K562 (cell line): ENCODE measurements at regions not wholly inside any gene's neighbourhood (a gene's known extent, or its start where the extent isn't known, plus 50 kb on each side); places are given as distances from the start of the nearest gene placed in this dataset.

Source experiments
- ATAC-seq: fragments of 200-7000 bp; cut with Tn5 transposase; 3 replicates; pipeline ENCODE4 v1.9.1; 2020; ENCODE audit warnings: moderate library complexity
- BruUV-seq: library from RNA; stranded (reverse); fragments of 400-500 nt; replicated peaks from 2 replicates; lab custom pipeline; 2021; lab: Mats Ljungman, UMichigan
- CTCF ChIA-PET: fragments of 300-600 bp; formaldehyde crosslinking; extraction: SDS; loops from one replicate; lab custom pipeline; 2021; ENCODE audit warnings: low intra/inter-chr PET ratio; lab: Yijun Ruan, JAX
- POLR2A ChIA-PET: fragments of 300-600, 350-650 bp; sonication (Branson Sonifier 250); formaldehyde crosslinking; extraction: SDS; loops from one replicate; lab custom pipeline; 2021; ENCODE audit warnings: antibody characterized with exemption, inconsistent platforms; lab: Yijun Ruan, JAX
- DNase-seq, 4 experiments: peaks; one replicate each; pipeline versions ENCODE4 v3.0.0 to v3.0.0-alpha.2; 2011 to 2018; ENCODE audit warnings: low spot score in 3 of 4, mixed read lengths in 3 of 4; ENCODE audit errors: extremely low read depth in 1 of 4
- FAIRE-seq: peaks from 2 replicates; lab custom pipeline; 2011; peaks lifted over from hg19 to GRCh38; lab: Jason Lieb, UNC
- H2AFZ ChIP-seq: 2 replicates; pipeline ENCODE4 v1.6.0; 2011; ENCODE audit warnings: low read depth, low read length, control low read depth, inconsistent platforms
- H3K27ac ChIP-seq: fragments of 200-600 bp; 3 replicates; pipeline ENCODE4 v1.8.0; 2011; ENCODE audit warnings: low read depth, mild to moderate bottlenecking, control low read depth, inconsistent platforms, low read length, moderate library complexity, mixed read lengths; ENCODE audit errors: extremely low read depth
- H3K27me3 ChIP-seq, 2 experiments: fragments of 300-600 bp in 1 of 2; 2 replicates in 1 of 2; 3 replicates in 1 of 2; pipeline versions ENCODE4 v1.6.0 to v1.8.0; 2011; ENCODE audit warnings: inconsistent platforms in 2 of 2, low read length in 2 of 2, mild to moderate bottlenecking in 1 of 2, mixed read lengths in 1 of 2, moderate library complexity in 1 of 2; ENCODE audit not compliant: control insufficient read depth in 2 of 2, insufficient read depth in 2 of 2
- H3K36me3 ChIP-seq: fragments of 300-600 bp; 3 replicates; pipeline ENCODE4 v1.8.0; 2011; ENCODE audit warnings: mild to moderate bottlenecking, low read length, inconsistent platforms; ENCODE audit not compliant: control insufficient read depth, insufficient read depth
- H3K4me1 ChIP-seq, 2 experiments: fragments of 200-600 bp in 1 of 2; replicated peaks in 1 of 2; 2 replicates in 1 of 2; 3 replicates in 1 of 2; pipeline versions ENCODE4 v1.5.1 to v1.8.0; 2011; ENCODE audit warnings: inconsistent platforms in 2 of 2, low read length in 2 of 2, mild to moderate bottlenecking in 1 of 2, mixed read lengths in 1 of 2, moderate library complexity in 1 of 2; ENCODE audit not compliant: control insufficient read depth in 2 of 2, insufficient read depth in 2 of 2
- H3K4me2 ChIP-seq: 2 replicates; pipeline ENCODE4 v1.6.1; 2011; ENCODE audit warnings: low read length, control low read depth, inconsistent platforms, mixed read lengths; ENCODE audit not compliant: insufficient read depth
- H3K4me3 ChIP-seq: fragments of 200-600 bp; sonication (generic), shearing (Covaris generic); 2 replicates; pipeline ENCODE4 v1.5.1; 2016; ENCODE audit warnings: control low read depth, inconsistent platforms
- H3K79me2 ChIP-seq: fragments of 200-600 bp; 3 replicates; pipeline ENCODE4 v1.8.0; 2011; ENCODE audit warnings: low read length, inconsistent platforms; ENCODE audit not compliant: control insufficient read depth, insufficient read depth
- H3K9ac ChIP-seq, 2 experiments: 2 replicates each; pipeline versions ENCODE4 v1.6.0 to v1.6.1; 2011; ENCODE audit warnings: low read depth in 2 of 2, low read length in 2 of 2, control low read depth in 1 of 2, inconsistent platforms in 1 of 2, mild to moderate bottlenecking in 1 of 2, mixed read lengths in 1 of 2; ENCODE audit not compliant: insufficient read depth in 1 of 2
- H3K9me1 ChIP-seq: one replicate; pipeline ENCODE4 v1.6.0; 2011; ENCODE audit warnings: inconsistent platforms, mild to moderate bottlenecking, low read length, moderate library complexity; ENCODE audit not compliant: control insufficient read depth, insufficient read depth
- H3K9me3 ChIP-seq: replicated peaks from 2 replicates; pipeline ENCODE4 v1.5.1; 2011; ENCODE audit warnings: low read depth, low read length, inconsistent platforms; ENCODE audit not compliant: control insufficient read depth, insufficient read depth
- H4K20me1 ChIP-seq: replicated peaks from 2 replicates; pipeline ENCODE4 v1.6.1; 2011; ENCODE audit warnings: low read length, inconsistent platforms, mixed read lengths; ENCODE audit not compliant: control insufficient read depth, insufficient read depth
- C11orf30 ChIP-seq: fragments of 450-650 bp; IDR thresholded peaks from 2 replicates; pipeline ENCODE4 v1.6.1; 2016; ENCODE audit warnings: low read depth, mild to moderate bottlenecking
- E2F3 ChIP-seq: fragments of 250-450 bp; sonication (Bioruptor Pico); IDR thresholded peaks from 2 replicates; pipeline ENCODE4 v1.4.0; 2020; ENCODE audit warnings: mild to moderate bottlenecking
- POLR2AphosphoS2 ChIP-seq: IDR thresholded peaks from 2 replicates; pipeline ENCODE4 v1.6.1; 2012; ENCODE audit warnings: low read length, improper control_type of control experiment
- SAP30 ChIP-seq: fragments of 200-600 bp; sonication (generic); IDR thresholded peaks from 2 replicates; pipeline ENCODE4 v1.6.1; 2012; ENCODE audit warnings: borderline replicate concordance, low read depth, mild to moderate bottlenecking, moderate library complexity, low read length, control low read depth, inconsistent platforms; ENCODE audit not compliant: insufficient read depth, poor library complexity, severe bottlenecking
- TAF7 ChIP-seq: fragments of 450-650 bp; IDR thresholded peaks from 2 replicates; pipeline ENCODE4 v1.6.1; 2016; ENCODE audit warnings: missing genetic modification characterization, missing compliant biosample characterization
- TEAD1 ChIP-seq, 2 experiments: fragments of 450-650 bp in 1 of 2; sonication (generic) in 1 of 2; formaldehyde crosslinking; IDR thresholded peaks; 2 replicates each; pipeline versions ENCODE4 v1.4.0 to v1.8.0; 2020 to 2022; ENCODE audit warnings: mild to moderate bottlenecking in 2 of 2, missing genetic modification reagents in 1 of 2
- TSC22D4 ChIP-seq: fragments of 450-650 bp; IDR thresholded peaks from 2 replicates; pipeline ENCODE4 v1.6.1; 2016; ENCODE audit warnings: missing genetic modification characterization, missing biosample characterization, control low read depth
- YBX1 ChIP-seq: fragments of 450-650 bp; IDR thresholded peaks from 2 replicates; pipeline ENCODE4 v1.7.1; 2016; ENCODE audit warnings: mild to moderate bottlenecking
- ZNF316 ChIP-seq: fragments of 450-650 bp; IDR thresholded peaks from 2 replicates; pipeline ENCODE4 v1.6.1; 2016
- WGBS: fragments of 100-300 bp; shearing (Covaris generic); methylation state at CpG from one replicate; pipeline ENCODE4 v1.1.6; 2016; ENCODE audit warnings: low coverage, mixed read lengths; ENCODE audit not compliant: insufficient coverage; ENCODE audit errors: missing lambda C conversion rate; 5-methylcytosine and 5-hydroxymethylcytosine counted together
- in situ Hi-C: fragments of 300-500 bp; cut with MboI; formaldehyde crosslinking; loops from 4 replicates; pipeline ENCODE4 v1.15.0; 2018; ENCODE audit warnings: inconsistent platforms, mixed read lengths
- intact Hi-C: fragments of 100-400 bp; cut with micrococcal nuclease; formaldehyde crosslinking; loops from 2 replicates; pipeline ENCODE4 v1.14.2; 2022
- TF ChIP-seq, protein P1 (sequence below): sonication (generic); formaldehyde crosslinking; IDR thresholded peaks from 2 replicates; pipeline ENCODE4 v1.8.0; 2022; ENCODE audit warnings: missing genetic modification reagents, mild to moderate bottlenecking, moderate library complexity, borderline replicate concordance

- no peak for TF ChIP-seq SAP30
- TF ChIP-seq E2F3 (CRISPR knock-in tag): no peak
These were observed 123.3 kb upstream of the STT3B start (continued) for GRCh38 chr3:31409389-31409788.

DNA sequence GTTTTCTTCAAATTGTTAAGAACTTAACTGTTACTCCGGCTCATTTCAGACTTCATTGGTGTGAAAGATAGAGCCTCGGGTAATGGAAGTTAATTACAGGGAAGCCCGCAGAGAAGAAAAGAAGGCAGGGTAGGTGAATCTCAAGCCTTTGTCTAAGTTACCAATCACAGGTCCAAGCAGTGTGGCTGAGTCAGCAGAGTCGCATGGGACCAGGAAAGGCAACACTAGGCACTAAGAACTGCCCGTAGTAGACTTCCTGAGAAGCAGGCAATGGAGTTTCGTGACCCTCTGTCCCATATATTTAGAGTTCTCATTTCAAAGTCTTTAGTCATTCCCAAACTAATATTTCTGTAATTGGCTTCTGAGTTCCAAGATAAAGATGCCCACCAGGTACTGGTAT is 122.9 kb upstream of the STT3B start:
- H3K79me2 ChIP-seq: no peaks in the 10 kb centered on the region
- H3K4me1 ChIP-seq: no peaks in the 10 kb centered on the region; a peak in 1 of 5 replicates
- H3K9ac ChIP-seq: no peak overlapping the region
- 3% methylated on average over 6 of the region's 6 CpGs for WGBS
- peak; percentile 28; the same call in 1 of the 2 replicates for TF ChIP-seq C11orf30
- 0 out of 2 replicates have a peak, but pooled peaks have one; percentile 17 for TF ChIP-seq ZNF316
- TF ChIP-seq YBX1: no peak
- TF ChIP-seq TAF7 (tag): no peak
- no peak for TF ChIP-seq TEAD1 (CRISPR knock-in tag; IDR thresholded peaks at IDR 0.05)
- TF ChIP-seq TSC22D4 (tag): no peak
- TF ChIP-seq, protein P1, sequence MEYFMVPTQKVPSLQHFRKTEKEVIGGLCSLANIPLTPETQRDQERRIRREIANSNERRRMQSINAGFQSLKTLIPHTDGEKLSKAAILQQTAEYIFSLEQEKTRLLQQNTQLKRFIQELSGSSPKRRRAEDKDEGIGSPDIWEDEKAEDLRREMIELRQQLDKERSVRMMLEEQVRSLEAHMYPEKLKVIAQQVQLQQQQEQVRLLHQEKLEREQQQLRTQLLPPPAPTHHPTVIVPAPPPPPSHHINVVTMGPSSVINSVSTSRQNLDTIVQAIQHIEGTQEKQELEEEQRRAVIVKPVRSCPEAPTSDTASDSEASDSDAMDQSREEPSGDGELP (CRISPR knock-in tag): no peak
- no peak for TF ChIP-seq POLR2AphosphoS2
- TF ChIP-seq, all 486 proteins: peak for 2
- H3K36me3 ChIP-seq: no peaks in the 10 kb centered on the region
- CTCF ChIA-PET: no interaction called here
- no peaks in the 10 kb centered on the region for H4K20me1 ChIP-seq
- in situ Hi-C loops: no loop called here
- FAIRE-seq (no peak), ATAC-seq (no peak), DNase-seq (no peak)
- no peak overlapping the region for H3K4me3 ChIP-seq
- intact Hi-C loops: no loop called here
- no peaks in the 10 kb centered on the region; a peak in 1 of 5 replicates for H3K27me3 ChIP-seq
- BruUV-seq: no TSS peak
- no peaks in the 10 kb centered on the region for H3K9me1 ChIP-seq
- H3K9me3 ChIP-seq: no peaks in the 10 kb centered on the region
- H3K27ac ChIP-seq: no peak overlapping the region
- POLR2A ChIA-PET: no interaction called here
- H2AFZ ChIP-seq: no peak overlapping the region
- no peak overlapping the region for H3K4me2 ChIP-seq
